WTC11 (cell line): ENCODE measurements at regions not wholly inside any gene's neighbourhood (a gene's known extent, or its start where the extent isn't known, plus 50 kb on each side); places are given as distances from the start of the nearest gene placed in this dataset.
"Not testable (repeated sequence)": the region's sequence is repeated elsewhere in the genome, so short reads cannot be mapped to it uniquely, and the experiment has no call there.

Source experiments
- ATAC-seq: fragments of 200-7000 bp; cut with Tn5 transposase; 2 replicates; pipeline ENCODE4 v1.10.0; 2021; ENCODE audit warnings: mild to moderate bottlenecking, moderate library complexity
- CTCF ChIA-PET: fragments of 300-600 bp; sonication (Branson Sonifier 250); formaldehyde crosslinking; loops from one replicate; lab custom pipeline; 2021; ENCODE audit warnings: antibody characterized with exemption; lab: Charles Lee
- POLR2A ChIA-PET: fragments of 350-600 bp; sonication (Branson Sonifier 250); formaldehyde crosslinking; loops from one replicate; lab custom pipeline; 2021; ENCODE audit warnings: antibody characterized with exemption; lab: Charles Lee
- DNase-seq: peaks from one replicate; pipeline ENCODE4 v3.0.0; 2021; ENCODE audit warnings: low spot score
- H3K27ac Mint-ChIP-seq: 2 replicates; pipeline ENCODE4 v1.8.0; 2021; ENCODE audit warnings: mixed read lengths
- H3K27me3 Mint-ChIP-seq: 2 replicates; pipeline ENCODE4 v1.8.0; 2021; ENCODE audit warnings: low read depth, mild to moderate bottlenecking, moderate library complexity, mixed read lengths
- H3K36me3 Mint-ChIP-seq: 2 replicates; pipeline ENCODE4 v1.8.0; 2021; ENCODE audit warnings: mixed read lengths
- H3K4me1 Mint-ChIP-seq: 2 replicates; pipeline ENCODE4 v1.8.0; 2022; ENCODE audit warnings: mixed read lengths
- H3K4me3 Mint-ChIP-seq: 2 replicates; pipeline ENCODE4 v1.8.0; 2021; ENCODE audit warnings: mild to moderate bottlenecking, moderate library complexity, mixed read lengths
- H3K9me3 Mint-ChIP-seq: 2 replicates; pipeline ENCODE4 v1.8.0; 2021; ENCODE audit warnings: mixed read lengths
- AFF4 ChIP-seq: sonication (generic); formaldehyde crosslinking; IDR thresholded peaks from 2 replicates; pipeline ENCODE4 v1.8.1; 2023; ENCODE audit warnings: mild to moderate bottlenecking, missing genetic modification reagents, borderline replicate concordance
- JUN ChIP-seq: sonication (generic); formaldehyde crosslinking; IDR thresholded peaks from 2 replicates; pipeline ENCODE4 v1.8.0; 2023; ENCODE audit warnings: mild to moderate bottlenecking, missing genetic modification reagents
- MXD4 ChIP-seq: fragments of 250-450 bp; sonication (Bioruptor Pico); IDR thresholded peaks from 2 replicates; pipeline ENCODE4 v1.8.0; 2021; ENCODE audit warnings: mild to moderate bottlenecking, moderate library complexity, borderline replicate concordance
- NFYB ChIP-seq: sonication (generic); formaldehyde crosslinking; conservative IDR thresholded peaks from 2 replicates; pipeline ENCODE4 v1.8.0; 2022; ENCODE audit warnings: low read depth, missing genetic modification reagents
- NR1H2 ChIP-seq: sonication (generic); formaldehyde crosslinking; IDR thresholded peaks from 2 replicates; pipeline ENCODE4 v1.9.0; 2021; ENCODE audit warnings: mild to moderate bottlenecking, moderate library complexity, missing genetic modification reagents
- PRRX2 ChIP-seq: fragments of 250-450 bp; sonication (Bioruptor Pico); IDR thresholded peaks from 2 replicates; pipeline ENCODE4 v1.8.0; 2021; ENCODE audit warnings: mild to moderate bottlenecking
- SMAD3 ChIP-seq: sonication (generic); formaldehyde crosslinking; IDR thresholded peaks from 2 replicates; pipeline ENCODE4 v1.8.0; 2022; ENCODE audit warnings: missing genetic modification reagents, mild to moderate bottlenecking, borderline replicate concordance
- SOX15 ChIP-seq: fragments of 250-450 bp; sonication (Bioruptor Pico); IDR thresholded peaks from 2 replicates; pipeline ENCODE4 v1.9.0; 2021; ENCODE audit warnings: mild to moderate bottlenecking
- ZNF281 ChIP-seq: sonication (generic); formaldehyde crosslinking; IDR thresholded peaks from 2 replicates; pipeline ENCODE4 v1.8.0; 2023; ENCODE audit warnings: mild to moderate bottlenecking, missing genetic modification reagents
- ZNF416 ChIP-seq: fragments of 250-450 bp; sonication (Bioruptor Pico); IDR thresholded peaks from 2 replicates; pipeline ENCODE4 v1.9.0; 2021; ENCODE audit warnings: mild to moderate bottlenecking, inconsistent platforms
- TF ChIP-seq, protein P1 (sequence below): fragments of 200-600 bp; IDR thresholded peaks from 2 replicates; pipeline ENCODE4 v1.8.0; 2022; ENCODE audit warnings: antibody characterized with exemption
- TF ChIP-seq, protein P2 (sequence below): sonication (generic); formaldehyde crosslinking; IDR thresholded peaks from 2 replicates; pipeline ENCODE4 v1.8.1; 2023; ENCODE audit warnings: mild to moderate bottlenecking, moderate library complexity, missing genetic modification reagents
- TF ChIP-seq, protein P3 (sequence below): sonication (generic); formaldehyde crosslinking; IDR thresholded peaks from 2 replicates; pipeline ENCODE4 v1.8.0; 2022; ENCODE audit warnings: missing genetic modification reagents

GRCh38 chr13:110042253-110042950 lies 256.0 kb upstream of the IRS2 start (continued):
- TF ChIP-seq, protein P1, sequence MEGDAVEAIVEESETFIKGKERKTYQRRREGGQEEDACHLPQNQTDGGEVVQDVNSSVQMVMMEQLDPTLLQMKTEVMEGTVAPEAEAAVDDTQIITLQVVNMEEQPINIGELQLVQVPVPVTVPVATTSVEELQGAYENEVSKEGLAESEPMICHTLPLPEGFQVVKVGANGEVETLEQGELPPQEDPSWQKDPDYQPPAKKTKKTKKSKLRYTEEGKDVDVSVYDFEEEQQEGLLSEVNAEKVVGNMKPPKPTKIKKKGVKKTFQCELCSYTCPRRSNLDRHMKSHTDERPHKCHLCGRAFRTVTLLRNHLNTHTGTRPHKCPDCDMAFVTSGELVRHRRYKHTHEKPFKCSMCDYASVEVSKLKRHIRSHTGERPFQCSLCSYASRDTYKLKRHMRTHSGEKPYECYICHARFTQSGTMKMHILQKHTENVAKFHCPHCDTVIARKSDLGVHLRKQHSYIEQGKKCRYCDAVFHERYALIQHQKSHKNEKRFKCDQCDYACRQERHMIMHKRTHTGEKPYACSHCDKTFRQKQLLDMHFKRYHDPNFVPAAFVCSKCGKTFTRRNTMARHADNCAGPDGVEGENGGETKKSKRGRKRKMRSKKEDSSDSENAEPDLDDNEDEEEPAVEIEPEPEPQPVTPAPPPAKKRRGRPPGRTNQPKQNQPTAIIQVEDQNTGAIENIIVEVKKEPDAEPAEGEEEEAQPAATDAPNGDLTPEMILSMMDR = no peak
- TF ChIP-seq, protein P2, sequence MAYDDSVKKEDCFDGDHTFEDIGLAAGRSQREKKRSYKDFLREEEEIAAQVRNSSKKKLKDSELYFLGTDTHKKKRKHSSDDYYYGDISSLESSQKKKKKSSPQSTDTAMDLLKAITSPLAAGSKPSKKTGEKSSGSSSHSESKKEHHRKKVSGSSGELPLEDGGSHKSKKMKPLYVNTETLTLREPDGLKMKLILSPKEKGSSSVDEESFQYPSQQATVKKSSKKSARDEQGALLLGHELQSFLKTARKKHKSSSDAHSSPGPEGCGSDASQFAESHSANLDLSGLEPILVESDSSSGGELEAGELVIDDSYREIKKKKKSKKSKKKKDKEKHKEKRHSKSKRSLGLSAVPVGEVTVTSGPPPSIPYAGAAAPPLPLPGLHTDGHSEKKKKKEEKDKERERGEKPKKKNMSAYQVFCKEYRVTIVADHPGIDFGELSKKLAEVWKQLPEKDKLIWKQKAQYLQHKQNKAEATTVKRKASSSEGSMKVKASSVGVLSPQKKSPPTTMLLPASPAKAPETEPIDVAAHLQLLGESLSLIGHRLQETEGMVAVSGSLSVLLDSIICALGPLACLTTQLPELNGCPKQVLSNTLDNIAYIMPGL (CRISPR knock-in tag) = no peak
- TF ChIP-seq SOX15 (CRISPR knock-in tag) (no peak), MXD4 (CRISPR knock-in tag) (no peak), NFYB (CRISPR knock-in tag) (no peak), SMAD3 (no peak), PRRX2 (no peak), JUN (CRISPR knock-in tag) (no peak), AFF4 (CRISPR knock-in tag) (no peak), NR1H2 (CRISPR knock-in tag) (no peak), ZNF281 (no peak), ZNF416 (CRISPR knock-in tag) (no peak)
- TF ChIP-seq, protein P3, sequence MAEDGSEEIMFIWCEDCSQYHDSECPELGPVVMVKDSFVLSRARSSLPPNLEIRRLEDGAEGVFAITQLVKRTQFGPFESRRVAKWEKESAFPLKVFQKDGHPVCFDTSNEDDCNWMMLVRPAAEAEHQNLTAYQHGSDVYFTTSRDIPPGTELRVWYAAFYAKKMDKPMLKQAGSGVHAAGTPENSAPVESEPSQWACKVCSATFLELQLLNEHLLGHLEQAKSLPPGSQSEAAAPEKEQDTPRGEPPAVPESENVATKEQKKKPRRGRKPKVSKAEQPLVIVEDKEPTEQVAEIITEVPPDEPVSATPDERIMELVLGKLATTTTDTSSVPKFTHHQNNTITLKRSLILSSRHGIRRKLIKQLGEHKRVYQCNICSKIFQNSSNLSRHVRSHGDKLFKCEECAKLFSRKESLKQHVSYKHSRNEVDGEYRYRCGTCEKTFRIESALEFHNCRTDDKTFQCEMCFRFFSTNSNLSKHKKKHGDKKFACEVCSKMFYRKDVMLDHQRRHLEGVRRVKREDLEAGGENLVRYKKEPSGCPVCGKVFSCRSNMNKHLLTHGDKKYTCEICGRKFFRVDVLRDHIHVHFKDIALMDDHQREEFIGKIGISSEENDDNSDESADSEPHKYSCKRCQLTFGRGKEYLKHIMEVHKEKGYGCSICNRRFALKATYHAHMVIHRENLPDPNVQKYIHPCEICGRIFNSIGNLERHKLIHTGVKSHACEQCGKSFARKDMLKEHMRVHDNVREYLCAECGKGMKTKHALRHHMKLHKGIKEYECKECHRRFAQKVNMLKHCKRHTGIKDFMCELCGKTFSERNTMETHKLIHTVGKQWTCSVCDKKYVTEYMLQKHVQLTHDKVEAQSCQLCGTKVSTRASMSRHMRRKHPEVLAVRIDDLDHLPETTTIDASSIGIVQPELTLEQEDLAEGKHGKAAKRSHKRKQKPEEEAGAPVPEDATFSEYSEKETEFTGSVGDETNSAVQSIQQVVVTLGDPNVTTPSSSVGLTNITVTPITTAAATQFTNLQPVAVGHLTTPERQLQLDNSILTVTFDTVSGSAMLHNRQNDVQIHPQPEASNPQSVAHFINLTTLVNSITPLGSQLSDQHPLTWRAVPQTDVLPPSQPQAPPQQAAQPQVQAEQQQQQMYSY = no peak

- H3K4me3 Mint-ChIP-seq, CTCF ChIA-PET, H3K27ac Mint-ChIP-seq, POLR2A ChIA-PET, H3K36me3 Mint-ChIP-seq, H3K9me3 Mint-ChIP-seq, H3K4me1 Mint-ChIP-seq, ATAC-seq, DNase-seq, H3K27me3 Mint-ChIP-seq: not testable (repeated sequence)
These were observed 255.3 kb upstream of the IRS2 start for GRCh38 chr13:110041638-110042037.
